ENCODE measurements at regions not wholly inside any gene's neighbourhood (a gene's known extent, or its start where the extent isn't known, plus 50 kb on each side); places are given as distances from the start of the nearest gene placed in this dataset.
A peak's percentile ranks its signal among the peaks of the same experiment; 100 is the strongest.

- H3K9me3 ChIP-seq (replicated peaks in 1 of 3): no peaks in the 10 kb centered on the region
- H3K27ac ChIP-seq: no peak overlapping the region
- WGBS, 4 donors: 82 to 87% (median 85%) methylated on average over 9 to 11 of the region's 11 CpGs
- H3K4me3 ChIP-seq: no peak overlapping the region
- TF ChIP-seq CTCF (IDR thresholded peaks at IDR 0.05): no peak
- no peak for TF ChIP-seq POLR2A (IDR thresholded peaks at IDR 0.05)
- no peak for DNase-seq
- intact Hi-C loops (cut with DNase I): no loop called here
- H3K27me3 ChIP-seq: no peaks in the 10 kb centered on the region
- H3K36me3 ChIP-seq (replicated peaks in 1 of 2): no peaks in the 10 kb centered on the region
- no peaks in the 10 kb centered on the region for H3K4me1 ChIP-seq (replicated peaks in 1 of 2)
Observed at GRCh38 chr12:127351481-127352010, 915.4 kb upstream of the TMEM132C start.

GRCh38 chr12:127355061-127355841, 911.7 kb upstream of the TMEM132C start:
- TF ChIP-seq CTCF (IDR thresholded peaks at IDR 0.05) (peak; percentile 5 to 29 (median 14)), POLR2A (IDR thresholded peaks at IDR 0.05) (no peak)
- Histone ChIP-seq H3K36me3 (replicated peaks in 1 of 2) (no peaks in the 10 kb centered on the region), H3K27ac (no peak overlapping the region), H3K4me3 (no peak overlapping the region), H3K9me3 (replicated peaks in 1 of 3) (no peaks in the 10 kb centered on the region), H3K27me3 (no peaks in the 10 kb centered on the region), H3K4me1 (replicated peaks in 1 of 2) (no peaks in the 10 kb centered on the region)
- peak in 3 of 7 donors; percentile 6 to 17 (median 15) for DNase-seq
- 48 to 63% (median 53%) methylated on average over 9 to 10 of the region's 10 CpGs for WGBS, 4 donors
- intact Hi-C loops (cut with DNase I): no loop called here

GRCh38 chr12:127358888-127359287, 908.1 kb upstream of the TMEM132C start:
- intact Hi-C loops (cut with DNase I): no loop called here
- 72 to 79% (median 75%) methylated on average over 2 of the region's 2 CpGs for WGBS, 4 donors
- H3K4me3 ChIP-seq: no peak overlapping the region
- no peak overlapping the region for H3K27ac ChIP-seq
- no peaks in the 10 kb centered on the region for H3K4me1 ChIP-seq (replicated peaks in 1 of 2)
- no peaks in the 10 kb centered on the region for H3K9me3 ChIP-seq (replicated peaks in 1 of 3)
- no peaks in the 10 kb centered on the region for H3K36me3 ChIP-seq (replicated peaks in 1 of 2)
- TF ChIP-seq POLR2A (IDR thresholded peaks at IDR 0.05) (no peak), CTCF (IDR thresholded peaks at IDR 0.05) (no peak)
- no peaks in the 10 kb centered on the region for H3K27me3 ChIP-seq
- no peak for DNase-seq

GRCh38 chr12:127360580-127360979, 906.4 kb upstream of the TMEM132C start:
- intact Hi-C loops (cut with DNase I): no loop called here
- TF ChIP-seq CTCF (IDR thresholded peaks at IDR 0.05) (no peak), POLR2A (IDR thresholded peaks at IDR 0.05) (no peak)
- DNase-seq: no peak
- Histone ChIP-seq H3K9me3 (replicated peaks in 1 of 3) (no peaks in the 10 kb centered on the region), H3K36me3 (replicated peaks in 1 of 2) (no peaks in the 10 kb centered on the region), H3K27ac (no peak overlapping the region), H3K4me3 (no peak overlapping the region), H3K27me3 (no peaks in the 10 kb centered on the region), H3K4me1 (replicated peaks in 1 of 2) (no peaks in the 10 kb centered on the region)
- 81 to 93% (median 89%) methylated on average over 6 of the region's 6 CpGs for WGBS, 4 donors

Data from adrenal gland (tissue), 9 donors.